ENCODE measurements at regions not wholly inside any gene's neighbourhood (a gene's known extent, or its start where the extent isn't known, plus 50 kb on each side); places are given as distances from the start of the nearest gene placed in this dataset.
A peak's percentile ranks its signal among the peaks of the same experiment; 100 is the strongest.
"Not testable (repeated sequence)": the region's sequence is repeated elsewhere in the genome, so short reads cannot be mapped to it uniquely, and the experiment has no call there.

GRCh38 chrX:37904833-37905232 is 57.5 kb upstream of the DYNLT3 start:
- H3K4me3 ChIP-seq (ENCODE audit: low read length) = peak overlapping the region; percentile 40
- H3K27ac ChIP-seq (ENCODE audit: low read length) = no peak overlapping the region
- peaks cover 6% of the 10 kb centered on the region for H3K9me3 ChIP-seq (ENCODE audit: control insufficient read depth, low read depth, low read length)
- H3K27me3 ChIP-seq (ENCODE audit: control insufficient read depth, insufficient read depth, low read length) = peaks cover 7% of the 10 kb centered on the region
- no peak overlapping the region for H3K9ac ChIP-seq (ENCODE audit: low read length)
- no peaks in the 10 kb centered on the region for H3K36me3 ChIP-seq (ENCODE audit: control insufficient read depth, low read depth, low read length)
- no peaks in the 10 kb centered on the region for H3K4me1 ChIP-seq (ENCODE audit: control insufficient read depth, low read depth, low read length)

GRCh38 chrX:37905436-37906147 is 58.2 kb upstream of the DYNLT3 start:
- Histone ChIP-seq H3K4me3 (ENCODE audit: low read length) (peak overlapping the region; percentile 40), H3K27ac (ENCODE audit: low read length) (no peak overlapping the region), H3K36me3 (ENCODE audit: control insufficient read depth, low read depth, low read length) (no peaks in the 10 kb centered on the region), H3K4me1 (ENCODE audit: control insufficient read depth, low read depth, low read length) (no peaks in the 10 kb centered on the region), H3K9me3 (ENCODE audit: control insufficient read depth, low read depth, low read length) (peaks cover 6% of the 10 kb centered on the region), H3K9ac (ENCODE audit: low read length) (no peak overlapping the region), H3K27me3 (ENCODE audit: control insufficient read depth, insufficient read depth, low read length) (peaks cover 7% of the 10 kb centered on the region)

- Histone ChIP-seq H3K4me3 (ENCODE audit: low read length) (peak overlapping the region; percentile 40), H3K36me3 (ENCODE audit: control insufficient read depth, low read depth, low read length) (no peaks in the 10 kb centered on the region), H3K4me1 (ENCODE audit: control insufficient read depth, low read depth, low read length) (no peaks in the 10 kb centered on the region), H3K9me3 (ENCODE audit: control insufficient read depth, low read depth, low read length) (peaks cover 6% of the 10 kb centered on the region), H3K27me3 (ENCODE audit: control insufficient read depth, insufficient read depth, low read length) (peaks cover 7% of the 10 kb centered on the region), H3K9ac (ENCODE audit: low read length) (no peak overlapping the region), H3K27ac (ENCODE audit: low read length) (no peak overlapping the region)
Measured at GRCh38 chrX:37906357-37906756, 59.0 kb upstream of the DYNLT3 start.

GRCh38 chrX:37910186-37910585 is 62.8 kb upstream of the DYNLT3 start:
- no peaks in the 10 kb centered on the region for H3K36me3 ChIP-seq (ENCODE audit: control insufficient read depth, low read depth, low read length)

GRCh38 chrX:37912304-37912703 is 64.9 kb upstream of the DYNLT3 start:
- Histone ChIP-seq H3K9ac (ENCODE audit: low read length) (no peak overlapping the region), H3K4me3 (ENCODE audit: low read length) (no peak overlapping the region), H3K4me1 (ENCODE audit: control insufficient read depth, low read depth, low read length) (no peaks in the 10 kb centered on the region), H3K9me3 (ENCODE audit: control insufficient read depth, low read depth, low read length) (peaks cover 7% of the 10 kb centered on the region), H3K36me3 (ENCODE audit: control insufficient read depth, low read depth, low read length) (no peaks in the 10 kb centered on the region), H3K27me3 (ENCODE audit: control insufficient read depth, insufficient read depth, low read length) (no peaks in the 10 kb centered on the region), H3K27ac (ENCODE audit: low read length) (no peak overlapping the region)

More at GRCh38 chrX:37910186-37910585, 62.8 kb upstream of the DYNLT3 start:
- Histone ChIP-seq H3K27me3 (ENCODE audit: control insufficient read depth, insufficient read depth, low read length) (peaks cover 7% of the 10 kb centered on the region), H3K9me3 (ENCODE audit: control insufficient read depth, low read depth, low read length) (peaks cover 7% of the 10 kb centered on the region), H3K27ac (ENCODE audit: low read length) (no peak overlapping the region), H3K4me1 (ENCODE audit: control insufficient read depth, low read depth, low read length) (no peaks in the 10 kb centered on the region), H3K9ac (ENCODE audit: low read length) (no peak overlapping the region), H3K4me3 (ENCODE audit: low read length) (no peak overlapping the region)

GRCh38 chrX:37912777-37913176 is 65.4 kb upstream of the DYNLT3 start:
- H3K36me3 ChIP-seq (ENCODE audit: control insufficient read depth, low read depth, low read length) = no peaks in the 10 kb centered on the region
- H3K9ac ChIP-seq (ENCODE audit: low read length) = no peak overlapping the region
- H3K27me3 ChIP-seq (ENCODE audit: control insufficient read depth, insufficient read depth, low read length) = no peaks in the 10 kb centered on the region
- no peak overlapping the region for H3K4me3 ChIP-seq (ENCODE audit: low read length)
- H3K4me1 ChIP-seq (ENCODE audit: control insufficient read depth, low read depth, low read length) = no peaks in the 10 kb centered on the region
- H3K9me3 ChIP-seq (ENCODE audit: control insufficient read depth, low read depth, low read length) = peaks cover 10% of the 10 kb centered on the region
- no peak overlapping the region for H3K27ac ChIP-seq (ENCODE audit: low read length)

GRCh38 chrX:37918168-37918567 is 70.8 kb upstream of the DYNLT3 start:
- no peak overlapping the region for H3K27ac ChIP-seq (ENCODE audit: low read length)
- H3K4me1 ChIP-seq (ENCODE audit: control insufficient read depth, low read depth, low read length) = no peaks in the 10 kb centered on the region
- no peaks in the 10 kb centered on the region for H3K36me3 ChIP-seq (ENCODE audit: control insufficient read depth, low read depth, low read length)
- peaks cover 19% of the 10 kb centered on the region for H3K9me3 ChIP-seq (ENCODE audit: control insufficient read depth, low read depth, low read length)
- H3K9ac ChIP-seq (ENCODE audit: low read length) = no peak overlapping the region
- no peaks in the 10 kb centered on the region for H3K27me3 ChIP-seq (ENCODE audit: control insufficient read depth, insufficient read depth, low read length)
- H3K4me3 ChIP-seq (ENCODE audit: low read length) = no peak overlapping the region

- Histone ChIP-seq H3K36me3 (ENCODE audit: control insufficient read depth, low read depth, low read length) (no peaks in the 10 kb centered on the region), H3K9me3 (ENCODE audit: control insufficient read depth, low read depth, low read length) (peaks cover 19% of the 10 kb centered on the region), H3K4me3 (ENCODE audit: low read length) (no peak overlapping the region), H3K27ac (ENCODE audit: low read length) (no peak overlapping the region), H3K9ac (ENCODE audit: low read length) (no peak overlapping the region), H3K27me3 (ENCODE audit: control insufficient read depth, insufficient read depth, low read length) (no peaks in the 10 kb centered on the region), H3K4me1 (ENCODE audit: control insufficient read depth, low read depth, low read length) (no peaks in the 10 kb centered on the region)
Measured at GRCh38 chrX:37918703-37919102, 71.3 kb upstream of the DYNLT3 start.

- Histone ChIP-seq H3K27ac (ENCODE audit: low read length) (no peak overlapping the region), H3K9ac (ENCODE audit: low read length) (no peak overlapping the region), H3K27me3 (ENCODE audit: control insufficient read depth, insufficient read depth, low read length) (no peaks in the 10 kb centered on the region), H3K4me1 (ENCODE audit: control insufficient read depth, low read depth, low read length) (no peaks in the 10 kb centered on the region), H3K36me3 (ENCODE audit: control insufficient read depth, low read depth, low read length) (no peaks in the 10 kb centered on the region), H3K4me3 (ENCODE audit: low read length) (no peak overlapping the region), H3K9me3 (ENCODE audit: control insufficient read depth, low read depth, low read length) (peaks cover 19% of the 10 kb centered on the region)
Measured at GRCh38 chrX:37921758-37922157, 74.4 kb upstream of the DYNLT3 start.

GRCh38 chrX:37922928-37923327 is 75.6 kb upstream of the DYNLT3 start:
- H3K9ac ChIP-seq (ENCODE audit: low read length) = no peak overlapping the region
- no peaks in the 10 kb centered on the region for H3K4me1 ChIP-seq (ENCODE audit: control insufficient read depth, low read depth, low read length)
- H3K27ac ChIP-seq (ENCODE audit: low read length) = no peak overlapping the region
- H3K4me3 ChIP-seq (ENCODE audit: low read length) = no peak overlapping the region
- H3K9me3 ChIP-seq (ENCODE audit: control insufficient read depth, low read depth, low read length) = peaks cover 14% of the 10 kb centered on the region
- H3K36me3 ChIP-seq (ENCODE audit: control insufficient read depth, low read depth, low read length) = no peaks in the 10 kb centered on the region
- no peaks in the 10 kb centered on the region for H3K27me3 ChIP-seq (ENCODE audit: control insufficient read depth, insufficient read depth, low read length)

- H3K27me3 ChIP-seq (ENCODE audit: control insufficient read depth, insufficient read depth, low read length); H3K27ac ChIP-seq (ENCODE audit: low read length); H3K9ac ChIP-seq (ENCODE audit: low read length); H3K4me1 ChIP-seq (ENCODE audit: control insufficient read depth, low read depth, low read length); H3K36me3 ChIP-seq (ENCODE audit: control insufficient read depth, low read depth, low read length); H3K4me3 ChIP-seq (ENCODE audit: low read length): not testable (repeated sequence)
- H3K9me3 ChIP-seq (ENCODE audit: control insufficient read depth, low read depth, low read length) = peaks cover 14% of the 10 kb centered on the region
Measured at GRCh38 chrX:37925761-37926160, 78.4 kb upstream of the DYNLT3 start.

- Histone ChIP-seq H3K27ac (ENCODE audit: low read length) (no peak overlapping the region), H3K27me3 (ENCODE audit: control insufficient read depth, insufficient read depth, low read length) (no peaks in the 10 kb centered on the region)
Measured at GRCh38 chrX:37926700-37927099, 79.3 kb upstream of the DYNLT3 start.

More at GRCh38 chrX:37926700-37927099, 79.3 kb upstream of the DYNLT3 start:
- no peak overlapping the region for H3K9ac ChIP-seq (ENCODE audit: low read length)
- H3K4me1 ChIP-seq (ENCODE audit: control insufficient read depth, low read depth, low read length) = no peaks in the 10 kb centered on the region
- no peaks in the 10 kb centered on the region for H3K36me3 ChIP-seq (ENCODE audit: control insufficient read depth, low read depth, low read length)
- H3K4me3 ChIP-seq (ENCODE audit: low read length) = no peak overlapping the region
- H3K9me3 ChIP-seq (ENCODE audit: control insufficient read depth, low read depth, low read length) = peaks cover 18% of the 10 kb centered on the region
